Astrocyte of the spinal cord (primary cell): ENCODE measurements at regions not wholly inside any gene's neighbourhood (a gene's known extent, or its start where the extent isn't known, plus 50 kb on each side); places are given as distances from the start of the nearest gene placed in this dataset.

ENCODE experiments used
- DNase-seq: peaks from one replicate; pipeline ENCODE4 v3.0.0; 2011; ENCODE audit warnings: low read depth, low spot score
- H3K4me3 ChIP-seq: 2 replicates; pipeline ENCODE4 v1.5.1; 2011; ENCODE audit warnings: low read depth, mild to moderate bottlenecking, low read length, moderate library complexity
- CTCF ChIP-seq: IDR thresholded peaks from 2 replicates; pipeline ENCODE4 v1.5.1; 2012; ENCODE audit warnings: low read depth, mild to moderate bottlenecking, low read length, inconsistent platforms
- in situ Hi-C: cut with HindIII; loops from 2 replicates; pipeline ENCODE4 v1.10.0; 2017; ENCODE audit warnings: low sequenced_read_pairs

- H3K4me3 ChIP-seq = no peak overlapping the region
Measured at GRCh38 chr6:157772820-157773219, 50.2 kb upstream of the SNX9 start.

More at GRCh38 chr6:157772820-157773219, 50.2 kb upstream of the SNX9 start:
- no peak for DNase-seq
- no peak for TF ChIP-seq CTCF
- in situ Hi-C loops = no loop called here
